WTC11 (cell line): ENCODE measurements at regions not wholly inside any gene's neighbourhood (a gene's known extent, or its start where the extent isn't known, plus 50 kb on each side); places are given as distances from the start of the nearest gene placed in this dataset.

Source experiments
- ATAC-seq: fragments of 200-7000 bp; cut with Tn5 transposase; 2 replicates; pipeline ENCODE4 v1.10.0; 2021; ENCODE audit warnings: mild to moderate bottlenecking, moderate library complexity
- CTCF ChIA-PET: fragments of 300-600 bp; sonication (Branson Sonifier 250); formaldehyde crosslinking; loops from one replicate; lab custom pipeline; 2021; ENCODE audit warnings: antibody characterized with exemption; lab: Charles Lee
- POLR2A ChIA-PET: fragments of 350-600 bp; sonication (Branson Sonifier 250); formaldehyde crosslinking; loops from one replicate; lab custom pipeline; 2021; ENCODE audit warnings: antibody characterized with exemption; lab: Charles Lee
- DNase-seq: peaks from one replicate; pipeline ENCODE4 v3.0.0; 2021; ENCODE audit warnings: low spot score
- H3K27ac Mint-ChIP-seq: 2 replicates; pipeline ENCODE4 v1.8.0; 2021; ENCODE audit warnings: mixed read lengths
- H3K27me3 Mint-ChIP-seq: 2 replicates; pipeline ENCODE4 v1.8.0; 2021; ENCODE audit warnings: low read depth, mild to moderate bottlenecking, moderate library complexity, mixed read lengths
- H3K36me3 Mint-ChIP-seq: 2 replicates; pipeline ENCODE4 v1.8.0; 2021; ENCODE audit warnings: mixed read lengths
- H3K4me1 Mint-ChIP-seq: 2 replicates; pipeline ENCODE4 v1.8.0; 2022; ENCODE audit warnings: mixed read lengths
- H3K4me3 Mint-ChIP-seq: 2 replicates; pipeline ENCODE4 v1.8.0; 2021; ENCODE audit warnings: mild to moderate bottlenecking, moderate library complexity, mixed read lengths
- H3K9me3 Mint-ChIP-seq: 2 replicates; pipeline ENCODE4 v1.8.0; 2021; ENCODE audit warnings: mixed read lengths
- ARID4B ChIP-seq: sonication (generic); formaldehyde crosslinking; IDR thresholded peaks from 2 replicates; pipeline ENCODE4 v1.8.0; 2023; ENCODE audit warnings: missing genetic modification reagents, mild to moderate bottlenecking, borderline replicate concordance
- CTCF ChIP-seq: fragments of 200-600 bp; IDR thresholded peaks from 2 replicates; pipeline ENCODE4 v1.8.0; 2022; ENCODE audit warnings: antibody characterized with exemption
- ESRRA ChIP-seq: sonication (generic); formaldehyde crosslinking; IDR thresholded peaks from 2 replicates; pipeline ENCODE4 v1.8.1; 2022; ENCODE audit warnings: mild to moderate bottlenecking, missing genetic modification reagents, borderline replicate concordance
- ETV6 ChIP-seq: sonication (generic); formaldehyde crosslinking; IDR thresholded peaks from 2 replicates; pipeline ENCODE4 v1.8.1; 2022; ENCODE audit warnings: mild to moderate bottlenecking, missing genetic modification reagents
- FOXP4 ChIP-seq: sonication (generic); formaldehyde crosslinking; IDR thresholded peaks from 2 replicates; pipeline ENCODE4 v1.8.0; 2022; ENCODE audit warnings: mild to moderate bottlenecking, missing genetic modification reagents
- HMGXB4 ChIP-seq: sonication (generic); formaldehyde crosslinking; IDR thresholded peaks from 2 replicates; pipeline ENCODE4 v1.8.1; 2023; ENCODE audit warnings: mild to moderate bottlenecking, moderate library complexity, missing genetic modification reagents
- MAX ChIP-seq: sonication (generic); formaldehyde crosslinking; IDR thresholded peaks from 2 replicates; pipeline ENCODE4 v1.8.0; 2022; ENCODE audit warnings: mild to moderate bottlenecking, missing genetic modification reagents
- MXD4 ChIP-seq: fragments of 250-450 bp; sonication (Bioruptor Pico); IDR thresholded peaks from 2 replicates; pipeline ENCODE4 v1.8.0; 2021; ENCODE audit warnings: mild to moderate bottlenecking, moderate library complexity, borderline replicate concordance
- NFE2L1 ChIP-seq: sonication (generic); formaldehyde crosslinking; IDR thresholded peaks from 2 replicates; pipeline ENCODE4 v1.8.1; 2023; ENCODE audit warnings: missing genetic modification reagents
- OVOL2 ChIP-seq: fragments of 250-450 bp; sonication (Bioruptor Pico); IDR thresholded peaks from 2 replicates; pipeline ENCODE4 v1.9.0; 2021; ENCODE audit warnings: mild to moderate bottlenecking, borderline replicate concordance
- PREB ChIP-seq: sonication (generic); formaldehyde crosslinking; IDR thresholded peaks from 2 replicates; pipeline ENCODE4 v1.8.1; 2022; ENCODE audit warnings: mild to moderate bottlenecking, missing genetic modification reagents, moderate library complexity, borderline replicate concordance
- TCF7 ChIP-seq: sonication (generic); formaldehyde crosslinking; IDR thresholded peaks from 2 replicates; pipeline ENCODE4 v1.8.0; 2022; ENCODE audit warnings: mild to moderate bottlenecking, low read depth, missing genetic modification reagents, moderate library complexity
- TEAD1 ChIP-seq: sonication (generic); formaldehyde crosslinking; IDR thresholded peaks from 2 replicates; pipeline ENCODE4 v1.8.0; 2022; ENCODE audit warnings: mild to moderate bottlenecking, missing genetic modification reagents
- USF1 ChIP-seq: sonication (generic); formaldehyde crosslinking; IDR thresholded peaks from 2 replicates; pipeline ENCODE4 v1.8.0; 2022; ENCODE audit warnings: mild to moderate bottlenecking, missing genetic modification reagents
- USF2 ChIP-seq: sonication (generic); formaldehyde crosslinking; IDR thresholded peaks from 2 replicates; pipeline ENCODE4 v1.8.1; 2023; ENCODE audit warnings: mild to moderate bottlenecking, missing genetic modification reagents, moderate library complexity
- ZMAT4 ChIP-seq: fragments of 250-450 bp; sonication (Bioruptor Pico); IDR thresholded peaks from 2 replicates; pipeline ENCODE4 v1.9.0; 2021; ENCODE audit warnings: mild to moderate bottlenecking
- ZNF138 ChIP-seq: sonication (generic); formaldehyde crosslinking; conservative IDR thresholded peaks from 2 replicates; pipeline ENCODE4 v1.8.1; 2022; ENCODE audit warnings: mild to moderate bottlenecking, moderate library complexity, missing genetic modification reagents
- ZNF671 ChIP-seq: fragments of 250-450 bp; sonication (Bioruptor Pico); IDR thresholded peaks from 2 replicates; pipeline ENCODE4 v1.8.0; 2021; ENCODE audit warnings: mild to moderate bottlenecking

GRCh38 chr2:2822143-2822542 is 491.1 kb upstream of the MYT1L start:
- H3K9me3 Mint-ChIP-seq = peaks cover 48% of the 10 kb centered on the region
- peaks cover 16% of the 10 kb centered on the region for H3K36me3 Mint-ChIP-seq
- ChIA-PET CTCF (no interaction called here), POLR2A (no interaction called here)
- DNase-seq (no peak), ATAC-seq (no peak)
- TF ChIP-seq ARID4B (CRISPR knock-in tag) (no peak), ETV6 (CRISPR knock-in tag) (no peak), OVOL2 (CRISPR knock-in tag) (no peak), PREB (no peak), MAX (CRISPR knock-in tag) (no peak)
- H3K4me3 Mint-ChIP-seq = no peak overlapping the region
- H3K27me3 Mint-ChIP-seq = no peaks in the 10 kb centered on the region; the same call in 1 of the 2 replicates
- H3K27ac Mint-ChIP-seq = no peak overlapping the region
- H3K4me1 Mint-ChIP-seq = no peaks in the 10 kb centered on the region

GRCh38 chr2:2812648-2813047 is 481.6 kb upstream of the MYT1L start:
- H3K27ac Mint-ChIP-seq = no peak overlapping the region
- peaks cover 51% of the 10 kb centered on the region for H3K9me3 Mint-ChIP-seq
- ChIA-PET POLR2A (no interaction called here), CTCF (no interaction called here)
- H3K4me3 Mint-ChIP-seq = no peak overlapping the region
- no peak for ATAC-seq
- no peaks in the 10 kb centered on the region; the same call in none of the 2 replicates for H3K27me3 Mint-ChIP-seq
- peaks cover 4% of the 10 kb centered on the region; the same call in 1 of the 2 replicates for H3K4me1 Mint-ChIP-seq
- TF ChIP-seq USF2 (CRISPR knock-in tag) = no peak
- TF ChIP-seq ESRRA (CRISPR knock-in tag) = no peak
- TF ChIP-seq TEAD1 (CRISPR knock-in tag) = no peak
- no peak for DNase-seq
- peaks cover 24% of the 10 kb centered on the region for H3K36me3 Mint-ChIP-seq

GRCh38 chr2:2812117-2812516 is 481.0 kb upstream of the MYT1L start:
- no peak for ATAC-seq
- DNase-seq = no peak
- Mint-ChIP-seq H3K9me3 (peaks cover 51% of the 10 kb centered on the region), H3K4me3 (no peak overlapping the region), H3K4me1 (peaks cover 4% of the 10 kb centered on the region; the same call in 1 of the 2 replicates), H3K27me3 (no peaks in the 10 kb centered on the region; the same call in none of the 2 replicates), H3K27ac (no peak overlapping the region), H3K36me3 (peaks cover 24% of the 10 kb centered on the region)
- ChIA-PET POLR2A (no interaction called here), CTCF (no interaction called here)
- TF ChIP-seq TCF7 = no peak
- TF ChIP-seq ZNF671 (CRISPR knock-in tag) = no peak
- TF ChIP-seq HMGXB4 (CRISPR knock-in tag) = no peak
- TF ChIP-seq MXD4 (CRISPR knock-in tag) = no peak
- TF ChIP-seq NFE2L1 = no peak
- no peak for TF ChIP-seq FOXP4 (CRISPR knock-in tag)
- no peak for TF ChIP-seq USF1 (CRISPR knock-in tag)
- TF ChIP-seq ZMAT4 (CRISPR knock-in tag) = no peak
- TF ChIP-seq ZNF138 = no peak
- TF ChIP-seq CTCF = no peak
